DND-41 (cell line): ENCODE measurements at regions not wholly inside any gene's neighbourhood (a gene's known extent, or its start where the extent isn't known, plus 50 kb on each side); places are given as distances from the start of the nearest gene placed in this dataset.

ENCODE experiments used
- EZH2 ChIP-seq: IDR thresholded peaks from 3 replicates; pipeline ENCODE4 v1.6.1; 2012; ENCODE audit warnings: borderline replicate concordance, low read depth, mild to moderate bottlenecking, moderate library complexity, low read length, inconsistent platforms; ENCODE audit not compliant: severe bottlenecking
- TF ChIP-seq, protein P1 (sequence below): IDR thresholded peaks from 2 replicates; pipeline ENCODE4 v1.5.1; 2012; ENCODE audit warnings: borderline replicate concordance, low read length, moderate library complexity, mild to moderate bottlenecking; ENCODE audit not compliant: poor library complexity, severe bottlenecking; ENCODE audit errors: extremely low read depth

DNA sequence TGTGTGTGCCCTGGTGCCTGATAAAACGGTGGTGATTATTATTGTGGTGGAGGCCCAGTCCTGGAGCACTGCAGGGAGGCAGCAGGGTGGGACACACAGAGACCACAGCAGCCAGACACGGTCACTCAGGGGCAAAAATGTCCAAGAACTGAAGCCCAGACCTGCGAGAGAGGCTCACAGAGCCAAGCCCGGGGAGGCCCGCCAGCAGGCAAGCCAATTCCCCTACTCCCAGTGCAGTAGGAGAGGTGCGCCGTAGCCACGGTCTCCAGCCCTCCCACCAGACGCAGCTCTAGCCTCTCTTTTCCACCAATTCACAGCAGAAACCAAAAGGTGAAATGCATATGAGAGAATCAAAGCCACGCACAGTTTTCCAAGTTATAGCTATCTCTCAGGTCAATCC is 179.4 kb upstream of the TAB2 start:
- TF ChIP-seq, protein P1, sequence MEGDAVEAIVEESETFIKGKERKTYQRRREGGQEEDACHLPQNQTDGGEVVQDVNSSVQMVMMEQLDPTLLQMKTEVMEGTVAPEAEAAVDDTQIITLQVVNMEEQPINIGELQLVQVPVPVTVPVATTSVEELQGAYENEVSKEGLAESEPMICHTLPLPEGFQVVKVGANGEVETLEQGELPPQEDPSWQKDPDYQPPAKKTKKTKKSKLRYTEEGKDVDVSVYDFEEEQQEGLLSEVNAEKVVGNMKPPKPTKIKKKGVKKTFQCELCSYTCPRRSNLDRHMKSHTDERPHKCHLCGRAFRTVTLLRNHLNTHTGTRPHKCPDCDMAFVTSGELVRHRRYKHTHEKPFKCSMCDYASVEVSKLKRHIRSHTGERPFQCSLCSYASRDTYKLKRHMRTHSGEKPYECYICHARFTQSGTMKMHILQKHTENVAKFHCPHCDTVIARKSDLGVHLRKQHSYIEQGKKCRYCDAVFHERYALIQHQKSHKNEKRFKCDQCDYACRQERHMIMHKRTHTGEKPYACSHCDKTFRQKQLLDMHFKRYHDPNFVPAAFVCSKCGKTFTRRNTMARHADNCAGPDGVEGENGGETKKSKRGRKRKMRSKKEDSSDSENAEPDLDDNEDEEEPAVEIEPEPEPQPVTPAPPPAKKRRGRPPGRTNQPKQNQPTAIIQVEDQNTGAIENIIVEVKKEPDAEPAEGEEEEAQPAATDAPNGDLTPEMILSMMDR, result no peak
- TF ChIP-seq EZH2, result no peak
